HG03565 (cell line): ENCODE measurements at regions not wholly inside any gene's neighbourhood (a gene's known extent, or its start where the extent isn't known, plus 50 kb on each side); places are given as distances from the start of the nearest gene placed in this dataset.
"Not testable (repeated sequence)": the region's sequence is repeated elsewhere in the genome, so short reads cannot be mapped to it uniquely, and the experiment has no call there.

ENCODE experiments used
- ATAC-seq: cut with Tn5 transposase; IDR thresholded peaks from one replicate; pipeline ENCODE4 v1.9.1; 2021; ENCODE audit warnings: mild to moderate bottlenecking, moderate library complexity; ENCODE audit not compliant: unreplicated experiment

DNA sequence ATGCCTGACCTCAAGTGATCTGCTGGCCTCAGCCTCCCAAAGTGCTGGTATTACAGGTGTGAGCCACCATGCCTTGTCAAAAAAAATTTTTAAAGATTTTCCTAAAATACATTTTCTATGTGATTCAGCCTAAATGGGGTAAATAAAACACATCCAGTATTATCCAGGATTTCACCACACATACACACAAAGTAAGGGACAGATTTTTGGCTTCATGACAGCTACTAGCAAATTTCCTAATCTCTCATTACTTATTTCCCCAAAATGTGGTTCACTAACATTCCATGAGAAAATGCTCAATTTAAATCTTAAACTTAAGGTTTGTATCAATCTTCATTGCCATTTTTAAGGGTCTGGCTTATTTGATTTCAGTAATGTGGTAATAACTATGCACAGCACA lies 348.5 kb upstream of the INTU start:
- ATAC-seq: no peak

DNA sequence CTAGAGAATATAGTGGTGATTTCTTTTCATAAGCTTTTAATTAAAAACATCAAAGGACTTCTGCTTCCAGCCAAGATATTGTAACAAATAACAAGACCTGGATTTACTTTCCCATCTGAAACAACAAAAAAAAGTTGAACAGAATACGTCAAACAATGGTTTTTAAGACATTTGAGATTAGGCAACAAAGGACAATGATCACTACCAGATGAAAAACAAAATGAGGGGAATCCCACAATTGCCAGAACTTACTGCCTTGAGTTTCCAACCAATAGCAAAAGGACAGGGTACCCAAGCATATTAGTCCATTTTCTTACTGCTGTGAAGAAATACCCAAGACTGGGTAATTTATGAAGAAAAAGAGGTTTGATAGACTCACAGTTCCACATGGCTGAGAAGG lies 341.4 kb upstream of the INTU start:
- ATAC-seq: no peak

DNA sequence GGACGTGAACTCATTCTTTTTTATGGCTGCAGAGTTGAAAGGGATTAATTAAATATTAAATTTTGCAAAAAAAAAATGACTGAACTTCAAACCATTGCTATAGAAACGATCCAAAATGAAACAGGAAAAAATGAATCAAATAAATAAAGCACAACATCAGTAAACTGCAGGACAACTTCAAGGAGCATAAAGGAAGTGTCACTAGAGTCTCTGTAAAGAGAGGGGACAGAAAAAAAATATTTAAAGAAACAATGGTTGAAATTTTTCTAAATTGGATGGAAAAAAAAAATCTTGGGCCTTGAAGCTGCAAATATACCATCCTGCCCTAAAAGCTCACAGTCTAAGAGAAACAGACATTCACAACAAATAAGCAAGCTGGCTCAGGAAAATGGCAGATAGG lies 339.3 kb upstream of the INTU start:
- no peak for ATAC-seq

DNA sequence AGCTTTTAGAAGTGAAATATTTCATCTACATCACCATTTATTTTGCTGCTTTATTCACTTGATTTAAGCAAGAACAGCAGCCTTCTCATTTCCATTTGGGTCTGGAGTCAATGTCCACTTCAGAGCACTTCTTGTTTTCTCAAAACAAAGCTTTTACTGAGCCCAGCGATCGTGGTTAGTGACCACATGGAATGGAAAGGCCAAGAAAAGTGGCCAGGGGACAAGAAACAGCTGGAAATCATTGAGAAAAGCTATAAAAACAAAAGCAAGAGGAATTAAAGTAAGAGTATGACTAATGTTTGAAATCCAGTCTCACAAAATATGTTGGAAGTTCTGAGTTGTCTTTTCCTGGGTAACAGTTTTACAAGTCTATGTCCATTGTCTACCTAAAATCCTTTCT lies 328.4 kb upstream of the INTU start:
- no peak for ATAC-seq

DNA sequence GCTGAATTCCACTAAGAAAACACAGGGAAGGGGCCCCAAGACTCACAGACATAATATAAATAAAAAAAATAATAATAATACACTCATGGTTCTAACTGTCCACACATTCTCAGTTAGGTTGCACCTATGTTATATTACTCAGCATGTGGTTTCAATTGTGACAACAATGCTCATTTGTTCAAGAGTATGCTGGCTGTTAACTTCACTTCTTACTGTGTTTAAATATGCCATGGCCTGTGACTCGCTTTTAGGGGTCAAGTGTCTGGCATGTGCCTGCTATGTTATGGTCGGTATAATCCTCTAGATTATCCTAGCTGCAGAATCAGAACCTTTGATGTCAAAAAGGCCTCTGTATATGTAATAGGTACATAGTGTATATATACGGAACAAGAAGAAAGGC lies 324.8 kb upstream of the INTU start:
- no peak for ATAC-seq

DNA sequence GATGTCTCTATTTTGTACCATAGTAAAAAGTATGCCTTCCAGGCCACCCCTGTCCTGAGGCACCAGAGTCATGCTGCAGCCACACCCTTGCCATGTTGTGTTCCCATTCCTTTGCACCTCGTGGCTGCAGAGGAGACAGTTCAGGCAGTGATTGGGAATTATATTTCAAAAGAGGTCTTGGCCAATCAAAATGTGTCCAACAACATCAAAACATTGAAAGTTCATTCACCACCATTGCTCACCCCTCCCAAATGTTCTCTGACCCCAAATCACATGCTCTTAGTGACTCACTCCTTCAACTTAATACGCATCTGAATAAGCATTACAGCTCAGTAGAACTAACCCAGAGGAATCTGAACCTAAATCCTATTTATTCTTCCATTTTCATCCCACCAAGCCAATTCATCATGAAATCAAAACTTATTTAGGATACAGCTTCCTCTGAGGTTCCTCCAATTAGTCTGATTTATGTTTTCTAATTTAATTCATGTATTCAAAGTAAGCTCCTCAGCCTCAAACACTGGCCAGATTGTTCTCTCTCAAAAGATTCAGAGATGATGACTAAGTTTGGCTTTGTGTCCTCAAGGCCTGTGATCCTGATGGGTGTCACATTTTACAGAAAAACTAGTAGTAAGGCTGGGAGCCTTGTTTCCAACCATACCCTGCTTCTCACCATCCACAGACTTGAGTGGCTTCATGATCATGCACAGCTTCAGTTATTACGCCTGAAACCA lies 323.2 kb upstream of the INTU start:
- ATAC-seq: no peak

DNA sequence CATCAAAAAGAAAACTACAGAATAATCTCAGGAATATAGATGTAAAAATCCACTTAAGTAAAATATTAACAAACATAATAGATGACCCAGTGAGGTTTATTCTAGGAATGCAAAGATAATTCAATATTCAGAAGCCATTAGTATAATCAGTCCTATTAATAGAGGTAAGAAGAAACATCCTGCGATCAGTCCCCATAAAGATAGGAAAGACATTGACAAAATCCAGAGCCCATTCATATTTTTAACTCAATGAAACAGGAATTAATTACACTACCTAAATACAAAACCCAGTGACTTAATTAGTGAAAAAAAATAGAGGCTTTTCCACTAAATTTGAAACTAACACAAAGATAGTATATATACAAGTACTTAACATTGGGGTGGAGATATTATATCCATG lies 321.4 kb upstream of the INTU start:
- ATAC-seq: no peak

DNA sequence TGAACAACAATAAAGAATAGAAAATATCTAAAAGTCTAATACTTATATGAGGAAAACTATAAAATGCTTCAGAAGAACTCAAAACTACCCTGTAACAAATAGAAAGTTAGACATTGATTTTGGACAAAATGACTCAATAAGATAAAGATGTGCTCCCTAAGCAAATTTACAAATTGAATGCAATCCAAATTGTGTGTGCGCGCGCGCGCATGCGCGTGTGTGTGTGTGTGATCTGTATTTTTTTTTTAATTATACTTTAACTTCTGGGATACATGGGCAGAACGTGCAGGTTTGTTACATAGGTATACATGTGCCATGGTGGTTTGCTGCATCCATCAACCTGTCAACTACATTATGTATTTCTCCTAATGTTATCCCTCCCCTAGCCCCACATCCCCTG lies 320.8 kb upstream of the INTU start:
- no peak for ATAC-seq

DNA sequence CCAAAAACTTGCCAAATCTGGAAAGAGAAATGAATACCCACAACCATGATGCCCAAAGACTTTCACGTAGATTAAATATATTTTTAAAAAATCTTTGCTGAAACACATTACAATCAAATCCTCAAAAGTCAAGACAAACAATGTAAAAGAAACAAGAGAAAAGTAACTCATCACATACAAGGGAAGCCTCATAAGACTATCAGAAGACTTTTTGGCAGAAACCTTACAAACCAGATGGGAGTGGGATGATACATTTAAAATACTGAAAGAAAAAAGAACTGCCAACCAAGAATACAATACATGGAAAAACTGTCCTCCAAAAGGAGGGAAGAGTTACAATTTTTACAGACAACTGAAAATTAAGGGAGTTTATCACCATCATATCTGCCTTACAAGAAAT lies 319.0 kb upstream of the INTU start:
- ATAC-seq: no peak

DNA sequence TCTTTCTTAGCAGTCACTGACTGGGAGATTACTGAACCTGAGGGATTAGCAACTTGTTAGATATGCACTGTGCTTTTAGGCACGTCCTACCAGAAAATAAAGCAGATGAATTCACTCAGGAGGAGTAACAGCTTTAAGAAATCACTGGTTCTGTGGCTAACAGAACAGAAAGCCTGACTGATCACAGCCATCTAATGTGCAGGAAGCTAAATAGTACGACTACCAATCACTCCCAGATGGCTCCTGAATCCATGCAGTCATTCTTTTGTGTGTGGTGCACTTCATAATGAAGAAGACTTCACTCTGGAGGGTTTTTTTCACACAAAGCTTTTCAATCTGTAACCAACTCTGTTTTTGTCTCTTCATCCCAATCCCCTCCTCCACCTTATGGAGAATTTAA lies 305.3 kb upstream of the INTU start:
- no peak for ATAC-seq

DNA sequence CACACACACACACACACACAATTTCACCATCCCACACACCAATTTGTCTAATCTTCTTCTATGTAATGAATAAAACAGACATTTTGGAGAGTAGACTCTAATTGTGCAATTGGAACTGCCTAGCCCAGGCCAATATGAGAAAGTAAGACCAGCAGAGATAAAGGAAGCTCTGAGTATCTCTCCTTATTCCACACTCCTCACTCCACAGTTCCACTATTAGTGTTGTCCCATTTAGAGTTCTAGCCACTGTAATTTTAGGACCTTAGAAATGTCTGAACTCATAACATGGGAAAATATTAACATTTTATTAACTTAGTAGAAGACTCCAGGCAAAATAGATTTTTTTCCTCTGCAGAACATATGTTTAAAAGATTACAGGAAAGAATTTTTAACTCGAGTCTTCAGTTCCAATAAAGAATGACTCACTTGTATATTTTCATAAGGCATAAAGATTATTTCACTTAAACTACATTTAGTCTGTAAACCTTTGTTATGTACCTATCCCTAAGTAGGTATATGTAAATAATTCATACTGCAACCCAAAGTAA lies 297.6 kb upstream of the INTU start:
- ATAC-seq: no peak

DNA sequence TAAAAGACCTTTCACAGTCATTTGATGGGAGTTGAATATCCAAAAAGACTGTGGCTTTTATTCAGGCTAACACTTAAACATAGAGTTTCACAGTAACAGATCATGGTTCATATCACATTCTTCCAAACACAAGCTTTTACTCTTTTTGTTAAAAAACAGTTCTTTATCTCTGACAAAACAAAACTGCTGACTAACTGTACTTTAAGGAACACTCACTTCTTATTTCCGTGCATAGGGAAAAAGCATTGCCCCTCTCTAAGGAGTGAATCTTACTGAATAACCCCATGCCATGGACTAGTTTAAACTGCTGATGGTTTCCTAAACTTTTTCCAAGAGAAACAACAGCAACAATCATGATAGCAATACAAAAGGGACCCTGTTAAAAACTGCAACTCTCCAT lies 297.0 kb upstream of the INTU start:
- no peak for ATAC-seq

DNA sequence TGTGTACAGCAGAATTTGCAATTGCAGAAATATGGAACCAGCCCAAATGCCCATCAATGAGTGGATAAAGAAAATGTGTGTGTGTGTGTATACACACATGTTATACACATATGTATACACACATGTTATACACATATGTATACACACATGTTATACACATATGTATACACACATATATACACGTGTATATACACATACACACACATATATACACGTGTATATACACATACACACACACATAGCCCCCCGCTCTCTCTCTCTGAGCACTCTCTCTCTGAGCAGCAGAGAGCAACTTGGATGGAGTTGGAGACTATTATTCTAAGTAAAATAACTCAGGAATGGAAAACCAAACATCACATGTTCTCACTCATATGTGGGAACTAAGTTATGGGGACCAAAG lies 289.6 kb upstream of the INTU start:
- not testable (repeated sequence) for ATAC-seq

DNA sequence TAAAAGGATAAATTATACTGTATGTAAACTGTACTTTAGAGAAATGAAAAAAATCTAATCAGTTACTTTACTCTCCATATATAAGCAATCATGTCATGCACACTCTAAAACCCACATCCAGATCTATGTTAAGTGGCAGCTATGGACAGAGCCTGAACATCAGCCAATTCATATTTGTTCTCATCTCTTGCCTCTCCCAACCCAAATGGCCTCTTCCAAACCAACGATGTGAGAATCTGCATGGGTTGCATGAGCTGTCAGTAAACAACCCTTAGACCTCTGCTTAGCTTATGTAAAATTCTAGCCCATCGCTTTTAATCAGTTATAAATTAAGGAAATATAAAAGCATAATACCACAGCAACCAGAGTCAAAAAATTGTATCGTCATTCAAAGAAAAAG lies 288.7 kb upstream of the INTU start:
- no peak for ATAC-seq

DNA sequence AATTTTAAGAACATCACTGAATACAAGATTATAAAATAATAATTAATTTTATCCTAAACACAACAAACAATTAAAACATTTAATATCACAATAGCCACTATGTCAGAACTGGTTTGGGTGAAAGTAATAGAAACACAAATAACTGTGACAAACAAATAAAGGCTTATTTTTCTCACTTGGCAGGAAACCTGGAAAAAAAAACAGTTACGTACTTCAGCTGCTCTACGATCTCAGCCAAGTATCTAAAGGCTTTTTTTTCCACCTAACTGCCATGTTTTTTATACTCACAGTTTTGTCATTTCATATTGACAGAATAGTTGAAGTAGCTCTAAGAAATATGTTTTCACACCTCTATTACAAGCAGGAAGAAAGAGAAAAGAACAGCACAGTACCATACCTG lies 284.8 kb upstream of the INTU start:
- ATAC-seq: no peak

DNA sequence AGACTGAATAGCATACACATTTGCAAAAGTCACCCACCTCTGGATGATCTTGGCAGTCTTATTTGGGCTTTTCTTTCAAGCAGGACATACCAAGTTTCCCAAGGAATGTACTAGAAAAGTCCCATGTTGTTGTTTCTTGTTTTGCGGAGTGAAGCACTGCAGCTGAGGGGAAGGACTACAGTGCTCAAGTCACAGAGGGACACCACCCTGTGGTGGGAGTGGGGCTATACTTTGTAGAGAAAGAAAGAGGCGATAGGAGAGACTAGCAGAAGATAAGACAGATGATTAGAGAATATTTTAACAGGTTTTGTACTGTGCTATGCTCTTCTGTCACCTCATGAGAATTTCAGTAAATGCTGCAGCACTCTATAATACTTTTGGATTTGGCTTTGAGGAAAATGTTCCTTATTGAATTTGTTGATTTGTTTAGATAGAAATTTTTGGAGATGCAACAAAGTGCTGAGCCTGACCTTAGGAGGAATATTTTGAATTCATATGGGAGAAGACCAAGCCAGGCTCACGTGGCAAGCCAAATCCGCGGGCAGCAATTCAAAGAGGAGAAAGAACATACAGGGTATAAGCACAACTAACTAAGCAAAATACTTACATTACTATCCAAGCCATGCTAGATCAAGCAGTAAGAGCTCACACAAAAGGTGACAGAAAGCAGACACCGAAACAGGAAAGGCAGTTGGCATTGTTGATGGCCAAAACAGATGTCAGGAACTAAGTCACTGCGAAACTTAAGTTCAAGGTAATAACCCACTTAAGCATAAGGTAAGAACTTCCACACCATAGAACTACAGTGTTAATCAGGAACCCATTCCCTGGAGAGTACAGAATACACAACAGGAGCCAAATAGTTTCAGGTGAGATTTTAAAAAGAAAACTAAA lies 280.3 kb upstream of the INTU start:
- ATAC-seq: no peak

DNA sequence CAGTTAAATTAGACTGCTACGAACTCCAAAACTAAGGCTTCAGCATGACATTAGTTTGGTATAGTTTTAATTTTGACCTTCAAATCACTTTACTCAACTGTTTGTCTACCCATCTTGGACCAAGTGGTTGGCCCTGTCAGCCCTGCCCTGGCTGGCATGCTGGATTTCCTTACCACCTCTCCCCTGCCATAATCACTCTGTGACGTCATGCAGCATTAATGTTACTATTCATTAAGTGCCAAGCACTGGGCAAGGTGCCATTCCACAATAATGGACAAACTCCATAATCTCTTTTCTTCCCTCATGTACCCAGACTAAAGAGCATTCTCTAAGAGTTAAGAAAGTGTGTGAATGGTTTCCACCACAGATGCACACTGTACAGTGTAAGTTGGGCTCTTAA lies 277.0 kb upstream of the INTU start:
- ATAC-seq: no peak

DNA sequence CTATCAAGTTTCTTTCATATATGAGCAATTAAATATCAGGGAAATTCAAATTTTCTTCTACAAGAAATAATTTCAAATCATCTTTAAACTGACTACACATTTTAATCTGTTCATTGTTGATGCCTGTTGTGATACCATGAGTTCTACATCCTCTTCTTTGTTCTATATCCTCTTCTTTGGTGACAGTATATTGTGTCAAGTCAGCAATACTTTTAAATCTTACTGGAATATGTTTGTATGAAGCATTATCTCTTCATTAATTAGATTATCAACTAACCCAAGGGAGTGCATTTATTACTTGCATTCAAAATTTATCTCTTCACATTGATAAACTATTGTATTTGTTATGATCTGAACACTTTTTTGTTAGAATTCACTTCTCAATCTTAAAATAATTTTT lies 275.0 kb upstream of the INTU start:
- no peak for ATAC-seq

DNA sequence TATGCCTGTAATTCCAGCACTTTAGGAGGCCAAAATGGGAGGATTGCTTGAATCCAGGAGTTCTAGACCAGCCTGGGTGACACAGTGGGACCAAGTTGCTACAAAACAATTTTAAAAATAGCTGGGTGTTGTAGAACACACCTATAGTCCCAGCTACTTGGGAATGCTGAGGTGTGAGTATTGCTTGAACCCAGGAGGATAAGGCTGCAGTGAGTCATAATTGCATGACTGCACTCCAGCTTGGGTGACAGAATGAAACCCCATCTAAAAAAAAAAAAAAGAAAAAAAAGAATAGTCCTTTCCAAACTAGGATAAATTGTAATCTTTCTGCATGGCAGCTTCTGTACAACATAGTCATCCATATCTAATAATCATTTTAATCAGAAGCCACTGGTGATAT lies 270.1 kb upstream of the INTU start:
- no peak for ATAC-seq

DNA sequence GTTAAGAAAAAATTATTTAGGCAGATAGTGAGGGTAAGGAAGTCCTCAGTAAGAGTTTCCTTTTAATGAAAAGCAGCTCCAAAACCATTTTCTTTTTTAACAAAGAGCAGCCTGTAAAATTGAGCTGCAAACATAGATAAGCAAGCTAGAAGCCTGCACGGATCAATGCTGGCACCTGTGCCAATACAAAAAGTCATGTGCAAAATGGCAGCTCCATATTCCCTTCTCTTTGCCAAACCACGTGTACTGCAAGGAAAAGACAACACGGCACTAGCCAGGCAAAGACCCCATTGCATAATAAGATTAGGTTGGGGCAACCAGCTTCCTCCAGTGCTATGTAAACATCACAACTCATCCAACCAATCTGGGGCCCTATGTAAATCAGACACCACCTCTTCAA lies 268.4 kb upstream of the INTU start:
- no peak for ATAC-seq

DNA sequence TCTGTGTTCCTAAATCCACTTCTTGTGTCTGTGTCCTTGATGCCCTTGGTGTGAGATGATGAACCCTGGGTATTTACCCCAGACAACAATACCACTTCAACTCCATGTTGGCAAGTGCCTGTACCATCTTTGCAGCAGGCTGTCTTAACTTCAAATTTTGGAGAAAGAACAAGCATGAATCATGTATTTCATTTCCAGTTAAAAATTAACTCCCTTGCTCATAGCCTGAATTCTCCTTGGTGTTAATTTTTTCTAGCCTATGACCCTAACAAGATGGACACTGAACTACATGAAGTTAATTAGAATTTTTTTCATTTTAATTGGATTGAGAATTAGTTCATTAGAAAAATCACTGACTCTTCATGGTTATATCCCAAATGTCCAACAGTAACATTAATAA lies 267.8 kb upstream of the INTU start:
- ATAC-seq: no peak

DNA sequence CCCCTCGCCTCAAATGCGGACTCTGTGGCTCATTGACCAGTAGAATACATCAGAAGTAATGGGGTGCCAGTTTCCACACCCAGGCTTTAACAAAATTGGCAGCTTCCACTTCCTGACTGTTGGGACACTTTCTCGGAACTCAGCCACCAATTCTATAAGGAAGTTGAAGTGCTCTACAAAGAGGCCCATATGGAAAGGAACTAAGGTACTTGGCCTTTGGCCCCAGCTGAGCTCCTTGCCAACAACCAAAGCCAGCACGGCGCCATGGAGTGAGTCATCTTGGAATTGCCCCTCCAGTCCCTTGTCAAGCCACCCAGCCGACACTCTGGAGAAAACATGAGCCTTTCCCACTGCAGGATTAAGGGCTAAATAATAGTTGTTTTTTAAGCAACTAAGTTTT lies 262.2 kb upstream of the INTU start:
- ATAC-seq: no peak
